Activated T-cell treated with anti-CD3 and anti-CD28 coated beads for 24 hours (primary cell): ENCODE measurements at regions not wholly inside any gene's neighbourhood (a gene's known extent, or its start where the extent isn't known, plus 50 kb on each side); places are given as distances from the start of the nearest gene placed in this dataset.

Experiments
- DNase-seq: peaks from one replicate; pipeline ENCODE4 v3.0.0-alpha.2; 2020; ENCODE audit warnings: low read depth

GRCh38 chr3:94179059-94179458 is 116.2 kb downstream of the NSUN3 start:
- DNase-seq = no peak

- DNase-seq = no peak
Measured at GRCh38 chr3:94183551-94183950, 120.7 kb downstream of the NSUN3 start.

- no peak for DNase-seq
Measured at GRCh38 chr3:94184781-94185180, 121.9 kb downstream of the NSUN3 start.

GRCh38 chr3:94185753-94186152 is 122.9 kb downstream of the NSUN3 start:
- DNase-seq = no peak

GRCh38 chr3:94187697-94188096 is 124.8 kb downstream of the NSUN3 start:
- DNase-seq = no peak

- DNase-seq = no peak
Measured at GRCh38 chr3:94195381-94195780, 132.5 kb downstream of the NSUN3 start.

GRCh38 chr3:94206291-94206690 is 143.4 kb downstream of the NSUN3 start:
- DNase-seq = no peak

GRCh38 chr3:94210256-94210655 is 147.4 kb downstream of the NSUN3 start:
- DNase-seq = no peak

- no peak for DNase-seq
Measured at GRCh38 chr3:94217406-94217805, 154.5 kb downstream of the NSUN3 start.

GRCh38 chr3:94220426-94220825 is 157.6 kb downstream of the NSUN3 start:
- DNase-seq = no peak

- no peak for DNase-seq
Measured at GRCh38 chr3:94221829-94222228, 159.0 kb downstream of the NSUN3 start.

- no peak for DNase-seq
Measured at GRCh38 chr3:94225148-94225865, 162.4 kb downstream of the NSUN3 start.

- DNase-seq = no peak
Measured at GRCh38 chr3:94226078-94226477, 163.2 kb downstream of the NSUN3 start.

- DNase-seq = no peak
Measured at GRCh38 chr3:94232921-94233320, 170.1 kb downstream of the NSUN3 start.

- no peak for DNase-seq
Measured at GRCh38 chr3:94234177-94234788, 171.4 kb downstream of the NSUN3 start.

GRCh38 chr3:94241986-94242385 is 179.1 kb downstream of the NSUN3 start:
- DNase-seq = no peak

GRCh38 chr3:94246171-94246570 is 183.3 kb downstream of the NSUN3 start:
- no peak for DNase-seq

- no peak for DNase-seq
Measured at GRCh38 chr3:94248042-94248441, 185.2 kb downstream of the NSUN3 start.

- peak; percentile 31 for DNase-seq
Measured at GRCh38 chr3:94249491-94250079, 186.7 kb downstream of the NSUN3 start.

- no peak for DNase-seq
Measured at GRCh38 chr3:94251566-94251965, 188.7 kb downstream of the NSUN3 start.

- no peak for DNase-seq
Measured at GRCh38 chr3:94252316-94252715, 189.5 kb downstream of the NSUN3 start.

- DNase-seq = no peak
Measured at GRCh38 chr3:94256888-94257813, 194.3 kb downstream of the NSUN3 start.
